ENCODE measurements at regions not wholly inside any gene's neighbourhood (a gene's known extent, or its start where the extent isn't known, plus 50 kb on each side); places are given as distances from the start of the nearest gene placed in this dataset.

DNA sequence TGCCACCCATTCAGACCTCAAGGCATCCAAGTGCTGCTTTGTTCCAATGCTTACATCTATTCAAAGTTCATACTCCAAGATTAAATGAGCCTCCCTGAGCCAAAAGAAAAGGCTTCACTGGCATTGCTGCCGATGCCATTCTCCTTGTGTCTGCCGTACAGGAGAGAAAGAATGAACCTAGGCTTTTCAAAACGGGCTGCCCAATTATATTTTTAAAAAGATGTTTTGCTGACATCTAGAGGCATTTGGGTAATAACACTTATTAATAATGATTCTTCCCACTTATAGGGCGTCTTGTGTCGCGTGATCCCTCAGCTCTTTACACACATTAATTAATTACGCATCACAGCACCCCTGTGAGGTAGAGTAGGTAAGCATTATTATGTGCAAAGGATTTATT lies 545.6 kb downstream of the PKHD1 start:
- no peaks in the 10 kb centered on the region for H3K4me1 ChIP-seq (ENCODE audit: insufficient read depth, low read length, poor library complexity, severe bottlenecking)
- TF ChIP-seq EZH2 (IDR thresholded peaks at IDR 0.05; ENCODE audit: borderline replicate concordance, low read depth, low read length, poor library complexity, severe bottlenecking) (no peak), CTCF (conservative IDR thresholded peaks at IDR 0.05; ENCODE audit: low read depth, low read length) (peak; percentile 32; the same call in 1 of the 2 replicates)
- H3K36me3 ChIP-seq (ENCODE audit: insufficient read depth, low read length, poor library complexity, severe bottlenecking) = no peaks in the 10 kb centered on the region
- H3K9me3 ChIP-seq (ENCODE audit: low read depth, low read length, poor library complexity, severe bottlenecking) = no peaks in the 10 kb centered on the region
- BruUV-seq (replicated peaks) = no TSS peak
- H3K27me3 ChIP-seq (replicated peaks; ENCODE audit: insufficient read depth, low read depth, low read length, poor library complexity) = peaks cover 12% of the 10 kb centered on the region
- ChIA-PET CTCF (no interaction called here), POLR2A (ENCODE audit: low non-redundant PET) (no interaction called here)
- intact Hi-C loops (cut with micrococcal nuclease; ENCODE audit: unreplicated experiment) = loop anchor here (1.0 to 10.0 kb wide), 3 partner anchors 413 to 877 kb away; no protein-coding TSS in a partner anchor
- peak; percentile 58 for DNase-seq (ENCODE audit: low spot score)
- H3K4me3 ChIP-seq (ENCODE audit: low read depth, low read length, poor library complexity, severe bottlenecking) = no peak overlapping the region
- H3K27ac ChIP-seq (ENCODE audit: low read depth, low read length, poor library complexity, severe bottlenecking) = no peak overlapping the region

GRCh38 chr6:51542475-51542874 lies 544.9 kb downstream of the PKHD1 start:
- peaks cover 12% of the 10 kb centered on the region for H3K27me3 ChIP-seq (replicated peaks; ENCODE audit: insufficient read depth, low read depth, low read length, poor library complexity)
- H3K4me1 ChIP-seq (ENCODE audit: insufficient read depth, low read length, poor library complexity, severe bottlenecking) = no peaks in the 10 kb centered on the region
- H3K36me3 ChIP-seq (ENCODE audit: insufficient read depth, low read length, poor library complexity, severe bottlenecking) = no peaks in the 10 kb centered on the region
- H3K27ac ChIP-seq (ENCODE audit: low read depth, low read length, poor library complexity, severe bottlenecking) = no peak overlapping the region
- no peaks in the 10 kb centered on the region for H3K9me3 ChIP-seq (ENCODE audit: low read depth, low read length, poor library complexity, severe bottlenecking)
- intact Hi-C loops (cut with micrococcal nuclease; ENCODE audit: unreplicated experiment) = loop anchor here (1.0 to 10.0 kb wide), 3 partner anchors 412 to 878 kb away; no protein-coding TSS in a partner anchor
- TF ChIP-seq CTCF (conservative IDR thresholded peaks at IDR 0.05; ENCODE audit: low read depth, low read length) = no peak
- no peak for TF ChIP-seq EZH2 (IDR thresholded peaks at IDR 0.05; ENCODE audit: borderline replicate concordance, low read depth, low read length, poor library complexity, severe bottlenecking)
- ChIA-PET CTCF (no interaction called here), POLR2A (ENCODE audit: low non-redundant PET) (no interaction called here)
- no peak overlapping the region for H3K4me3 ChIP-seq (ENCODE audit: low read depth, low read length, poor library complexity, severe bottlenecking)
- peak; percentile 6 for DNase-seq (ENCODE audit: low spot score)
- BruUV-seq (replicated peaks) = no TSS peak

- Histone ChIP-seq H3K27ac (ENCODE audit: low read depth, low read length, poor library complexity, severe bottlenecking) (no peak overlapping the region), H3K36me3 (ENCODE audit: insufficient read depth, low read length, poor library complexity, severe bottlenecking) (no peaks in the 10 kb centered on the region), H3K9me3 (ENCODE audit: low read depth, low read length, poor library complexity, severe bottlenecking) (no peaks in the 10 kb centered on the region), H3K4me1 (ENCODE audit: insufficient read depth, low read length, poor library complexity, severe bottlenecking) (no peaks in the 10 kb centered on the region), H3K4me3 (ENCODE audit: low read depth, low read length, poor library complexity, severe bottlenecking) (no peak overlapping the region), H3K27me3 (replicated peaks; ENCODE audit: insufficient read depth, low read depth, low read length, poor library complexity) (peaks cover 4% of the 10 kb centered on the region)
- intact Hi-C loops (cut with micrococcal nuclease; ENCODE audit: unreplicated experiment) = no loop called here
- no peak for TF ChIP-seq CTCF (conservative IDR thresholded peaks at IDR 0.05; ENCODE audit: low read depth, low read length)
- TF ChIP-seq EZH2 (IDR thresholded peaks at IDR 0.05; ENCODE audit: borderline replicate concordance, low read depth, low read length, poor library complexity, severe bottlenecking) = no peak
- no TSS peak for BruUV-seq (replicated peaks)
- POLR2A ChIA-PET (ENCODE audit: low non-redundant PET) = no interaction called here
- DNase-seq (ENCODE audit: low spot score) = no peak
- CTCF ChIA-PET = no interaction called here
Measured at GRCh38 chr6:51550243-51550642, 537.2 kb downstream of the PKHD1 start.

Data from A673 (cell line).